CD14-positive monocyte (primary cell): ENCODE measurements at regions not wholly inside any gene's neighbourhood (a gene's known extent, or its start where the extent isn't known, plus 50 kb on each side); places are given as distances from the start of the nearest gene placed in this dataset.

Experiments used
- DNase-seq, 3 donors: peaks; one replicate each; pipeline ENCODE4 v3.0.0-alpha.2; 2011 to 2022
- H2AFZ ChIP-seq: 2 replicates; pipeline ENCODE4 v1.6.0; 2012; ENCODE audit warnings: mild to moderate bottlenecking, low read depth, low read length, inconsistent platforms; ENCODE audit not compliant: insufficient read depth, poor library complexity, severe bottlenecking
- H3K27ac ChIP-seq, 2 donors: 1 replicate in 1 of 2; 2 replicates in 1 of 2; pipeline ENCODE4 v1.5.1; 2012 to 2013; ENCODE audit warnings: low read length in 2 of 2, control low read depth in 1 of 2, inconsistent platforms in 1 of 2, low read depth in 1 of 2, mild to moderate bottlenecking in 1 of 2
- H3K27me3 ChIP-seq, 2 donors: one replicate each; pipeline versions ENCODE4 v1.6.0 to v1.6.1; 2011 to 2013; ENCODE audit warnings: low read length in 2 of 2; ENCODE audit not compliant: control insufficient read depth in 2 of 2, insufficient read depth in 2 of 2
- H3K36me3 ChIP-seq, 2 donors: replicated peaks in 1 of 2; 1 replicate in 1 of 2; 2 replicates in 1 of 2; pipeline versions ENCODE4 v1.5.1 to v1.6.1; 2012 to 2013; ENCODE audit warnings: low read length in 2 of 2, control low read depth in 1 of 2, inconsistent platforms in 1 of 2, mild to moderate bottlenecking in 1 of 2; ENCODE audit not compliant: insufficient read depth in 2 of 2, control insufficient read depth in 1 of 2
- H3K4me1 ChIP-seq, 2 donors: 1 replicate in 1 of 2; 2 replicates in 1 of 2; pipeline versions ENCODE4 v1.5.1 to v1.6.1; 2012 to 2013; ENCODE audit warnings: low read length in 2 of 2, control low read depth in 1 of 2, inconsistent platforms in 1 of 2, mild to moderate bottlenecking in 1 of 2, moderate library complexity in 1 of 2; ENCODE audit not compliant: insufficient read depth in 2 of 2, control insufficient read depth in 1 of 2
- H3K4me2 ChIP-seq: replicated peaks from 2 replicates; pipeline ENCODE3; 2012; ENCODE audit warnings: low read length, moderate library complexity, mild to moderate bottlenecking; ENCODE audit not compliant: poor library complexity, severe bottlenecking; ENCODE audit errors: extremely low read depth
- H3K4me3 ChIP-seq, 3 experiments: fragments of 200-600 bp in 1 of 3; sonication (generic) in 1 of 3; replicated peaks in 1 of 3; 1 replicate in 2 of 3; 2 replicates in 1 of 3; pipeline ENCODE4 v1.5.1; 2011 to 2013; ENCODE audit warnings: low read length in 3 of 3, mild to moderate bottlenecking in 3 of 3, control low read depth in 2 of 3, low read depth in 2 of 3, inconsistent platforms in 1 of 3, moderate library complexity in 1 of 3
- H3K79me2 ChIP-seq: 2 replicates; pipeline ENCODE4 v1.6.0; 2012; ENCODE audit warnings: mild to moderate bottlenecking, control low read depth, inconsistent platforms, low read length, moderate library complexity; ENCODE audit not compliant: insufficient read depth
- H3K9ac ChIP-seq: 2 replicates; pipeline ENCODE4 v1.6.0; 2017; ENCODE audit warnings: low read length, mild to moderate bottlenecking; ENCODE audit not compliant: insufficient read depth, poor library complexity, severe bottlenecking
- H3K9me3 ChIP-seq, 2 donors: replicated peaks in 1 of 2; 1 replicate in 1 of 2; 2 replicates in 1 of 2; pipeline versions ENCODE4 v1.5.1 to v1.6.1; 2012 to 2013; ENCODE audit warnings: low read length in 2 of 2, control low read depth in 1 of 2; ENCODE audit not compliant: control insufficient read depth in 1 of 2, insufficient read depth in 1 of 2
- H4K20me1 ChIP-seq: 2 replicates; pipeline ENCODE4 v1.6.0; 2012; ENCODE audit warnings: mild to moderate bottlenecking, low read length, control low read depth, moderate library complexity; ENCODE audit not compliant: insufficient read depth
- H3K27ac Mint-ChIP-seq, 7 donors: one replicate each; pipeline ENCODE4 v1.8.0; 2020; ENCODE audit warnings: mild to moderate bottlenecking in 7 of 7, mixed read lengths in 7 of 7, moderate library complexity in 6 of 7, inconsistent platforms in 2 of 7
- H3K27me3 Mint-ChIP-seq, 3 donors: one replicate each; pipeline ENCODE4 v1.8.0; 2021 to 2022; ENCODE audit warnings: low read depth in 3 of 3, mild to moderate bottlenecking in 3 of 3, mixed read lengths in 3 of 3, moderate library complexity in 3 of 3, inconsistent platforms in 1 of 3
- H3K36me3 Mint-ChIP-seq, 2 donors: one replicate each; pipeline ENCODE4 v1.8.0; 2020; ENCODE audit warnings: mixed read lengths in 2 of 2, inconsistent platforms in 1 of 2, mild to moderate bottlenecking in 1 of 2
- H3K4me1 Mint-ChIP-seq: one replicate; pipeline ENCODE4 v1.8.0; 2020; ENCODE audit warnings: mild to moderate bottlenecking, mixed read lengths
- H3K4me3 Mint-ChIP-seq, 2 donors: one replicate each; pipeline ENCODE4 v1.8.0; 2020; ENCODE audit warnings: mild to moderate bottlenecking in 2 of 2, mixed read lengths in 2 of 2, moderate library complexity in 1 of 2
- H3K9me3 Mint-ChIP-seq, 7 donors: one replicate each; pipeline ENCODE4 v1.8.0; 2020 to 2022; ENCODE audit warnings: mixed read lengths in 7 of 7, mild to moderate bottlenecking in 6 of 7, moderate library complexity in 6 of 7, inconsistent platforms in 2 of 7
- CTCF ChIP-seq: fragments of 200-600 bp; IDR thresholded peaks from one replicate; pipeline ENCODE4 v1.8.0; 2022; ENCODE audit warnings: antibody characterized with exemption, mild to moderate bottlenecking
- WGBS: methylation state at CpG from one replicate; pipeline ENCODE4 v1.1.5; 2013; ENCODE audit warnings: missing lambda C conversion rate; ENCODE audit not compliant: insufficient coverage; 5-methylcytosine and 5-hydroxymethylcytosine counted together
- intact Hi-C, 2 donors: fragments of 100-400 bp; cut with micrococcal nuclease; formaldehyde crosslinking; loops; one replicate each; pipeline versions ENCODE4 v1.15.0 to v1.15.1; 2023

DNA sequence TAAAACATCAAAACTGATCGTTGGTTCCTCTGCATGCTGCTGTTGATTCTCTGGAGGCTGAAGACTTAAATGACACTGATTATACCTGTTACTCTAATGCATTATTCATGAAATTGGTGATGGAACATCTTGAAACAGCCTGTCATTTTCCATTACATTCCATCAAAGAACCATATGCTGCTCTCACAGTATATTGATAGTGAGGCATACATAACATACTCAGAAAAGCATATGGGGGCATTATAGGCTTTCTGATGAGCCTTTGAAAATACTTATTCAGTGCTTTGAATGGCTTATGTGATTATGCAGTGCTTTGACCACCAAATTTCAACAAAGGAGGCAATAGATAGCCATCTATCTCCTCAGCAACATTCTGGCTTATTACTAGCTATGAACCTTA is 392.1 kb downstream of the CDH19 start:
- TF ChIP-seq CTCF, result no peak
- H3K27ac Mint-ChIP-seq, result no peak overlapping the region
- Histone ChIP-seq H4K20me1 (no peaks in the 10 kb centered on the region), H3K9me3 (no peaks in the 10 kb centered on the region), H2AFZ (no peak overlapping the region), H3K4me1 (no peaks in the 10 kb centered on the region), H3K27me3 (no peaks in the 10 kb centered on the region), H3K36me3 (no peaks in the 10 kb centered on the region), H3K79me2 (no peaks in the 10 kb centered on the region), H3K4me2 (no peak overlapping the region), H3K27ac (no peak overlapping the region), H3K4me3 (no peak overlapping the region), H3K9ac (no peak overlapping the region)
- no peaks in the 10 kb centered on the region for H3K4me1 Mint-ChIP-seq
- H3K4me3 Mint-ChIP-seq, result no peak overlapping the region
- no CpG with 5 or more reads among the region's 1 CpG for WGBS
- no peak for DNase-seq
- intact Hi-C loops, result no loop called here
- no peaks in the 10 kb centered on the region for H3K9me3 Mint-ChIP-seq
- no peaks in the 10 kb centered on the region for H3K36me3 Mint-ChIP-seq
- no peaks in the 10 kb centered on the region for H3K27me3 Mint-ChIP-seq

DNA sequence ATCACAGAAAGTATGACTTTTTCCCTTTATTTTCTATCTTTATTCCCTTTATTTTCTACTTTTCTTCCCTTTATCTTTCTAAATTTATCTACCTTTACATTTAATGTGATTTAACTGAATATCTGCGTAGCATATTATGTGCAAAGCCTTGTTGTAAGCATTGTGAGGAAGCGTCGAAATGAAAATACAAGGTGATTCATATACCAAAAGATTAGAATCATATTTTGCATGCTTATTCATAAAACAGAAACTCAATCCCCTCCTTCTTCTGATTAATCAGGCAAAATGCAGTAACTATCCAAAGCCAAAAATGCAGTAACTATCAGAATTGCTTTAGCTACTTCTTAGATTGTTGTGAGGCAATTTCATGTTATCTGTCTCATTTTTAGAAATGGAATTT is 393.0 kb downstream of the CDH19 start:
- Histone ChIP-seq H4K20me1 (no peaks in the 10 kb centered on the region), H3K4me3 (no peak overlapping the region), H3K27ac (no peak overlapping the region), H3K79me2 (no peaks in the 10 kb centered on the region), H3K27me3 (no peaks in the 10 kb centered on the region), H3K36me3 (no peaks in the 10 kb centered on the region), H2AFZ (no peak overlapping the region), H3K9me3 (no peaks in the 10 kb centered on the region), H3K9ac (no peak overlapping the region), H3K4me1 (no peaks in the 10 kb centered on the region), H3K4me2 (no peak overlapping the region)
- Mint-ChIP-seq H3K4me3 (no peak overlapping the region), H3K9me3 (peaks cover 0 to 3% (median 0%) of the 10 kb centered on the region in 7 donors), H3K36me3 (no peaks in the 10 kb centered on the region), H3K4me1 (no peaks in the 10 kb centered on the region), H3K27ac (no peak overlapping the region), H3K27me3 (no peaks in the 10 kb centered on the region)
- no peak for TF ChIP-seq CTCF
- no peak for DNase-seq
- intact Hi-C loops, result no loop called here
- no CpG with 5 or more reads among the region's 3 CpGs for WGBS
